ENCODE measurements at regions not wholly inside any gene's neighbourhood (a gene's known extent, or its start where the extent isn't known, plus 50 kb on each side); places are given as distances from the start of the nearest gene placed in this dataset.

DNA sequence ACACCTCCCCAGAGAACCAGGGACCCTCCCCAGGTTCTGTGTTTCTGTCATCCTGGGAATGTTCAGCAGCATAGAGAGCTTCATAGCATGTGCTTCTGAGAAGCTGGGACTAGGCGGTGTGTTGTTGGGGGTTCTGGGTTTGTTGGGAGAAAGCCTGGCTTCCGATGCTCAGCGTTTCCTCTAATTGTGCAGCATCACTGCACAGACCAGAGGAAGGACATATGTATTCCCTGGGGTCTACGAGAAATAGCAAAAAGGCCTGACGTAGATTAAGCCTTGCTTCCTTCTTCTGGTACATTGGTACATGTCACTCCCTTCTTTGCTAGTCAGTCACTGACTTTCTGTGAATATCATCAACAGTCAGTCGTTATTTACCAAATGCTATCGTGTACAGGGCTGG lies 96.9 kb upstream of the SGK1 start:
- no peak for TF ChIP-seq CTCF (IDR thresholded peaks at IDR 0.05)

- no peak for TF ChIP-seq CTCF (IDR thresholded peaks at IDR 0.05)
Observed at GRCh38 chr6:134413241-134413643, 95.3 kb upstream of the SGK1 start.

DNA sequence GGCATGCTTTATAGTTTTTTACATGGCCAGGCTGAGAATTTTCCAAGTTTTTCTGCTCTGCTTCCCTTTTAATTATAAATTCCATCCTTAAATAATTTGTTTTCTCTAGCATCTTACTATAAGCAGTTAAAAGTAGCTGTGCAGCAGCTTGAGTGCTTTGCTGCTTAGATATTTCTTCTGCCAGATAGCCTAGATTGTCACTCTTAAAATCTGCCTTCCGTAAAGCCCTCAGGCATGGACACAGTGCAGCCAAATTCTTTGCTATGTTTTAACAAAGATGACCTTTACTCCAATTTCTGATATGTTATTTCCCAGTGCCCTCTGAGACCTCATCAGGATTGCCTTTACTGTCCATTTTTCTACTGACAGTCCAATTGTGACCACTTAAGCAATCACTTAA lies 92.6 kb upstream of the SGK1 start:
- no peak for TF ChIP-seq CTCF (IDR thresholded peaks at IDR 0.05)

GRCh38 chr6:134407791-134408190 lies 89.9 kb upstream of the SGK1 start:
- TF ChIP-seq CTCF (IDR thresholded peaks at IDR 0.05) = no peak

DNA sequence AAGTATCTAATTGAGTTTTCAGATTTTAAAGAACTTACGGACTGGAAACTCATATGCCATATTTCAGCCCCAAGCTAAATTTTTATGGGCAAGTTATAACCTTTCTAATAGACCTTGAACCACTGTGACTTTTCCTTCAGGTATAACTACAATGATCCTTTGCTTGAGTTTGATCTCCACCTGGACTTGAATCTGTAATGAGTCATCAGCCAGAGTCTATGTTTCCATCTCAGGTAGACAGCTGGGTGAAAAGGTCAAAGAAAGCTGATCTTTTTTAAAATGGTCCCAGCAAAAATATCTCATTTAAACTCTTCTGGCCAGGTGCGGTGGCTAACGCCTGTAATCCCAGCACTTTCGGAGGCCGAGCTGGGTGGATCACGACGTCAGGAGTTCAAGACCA lies 88.4 kb upstream of the SGK1 start:
- no peak for TF ChIP-seq CTCF (IDR thresholded peaks at IDR 0.05)

DNA sequence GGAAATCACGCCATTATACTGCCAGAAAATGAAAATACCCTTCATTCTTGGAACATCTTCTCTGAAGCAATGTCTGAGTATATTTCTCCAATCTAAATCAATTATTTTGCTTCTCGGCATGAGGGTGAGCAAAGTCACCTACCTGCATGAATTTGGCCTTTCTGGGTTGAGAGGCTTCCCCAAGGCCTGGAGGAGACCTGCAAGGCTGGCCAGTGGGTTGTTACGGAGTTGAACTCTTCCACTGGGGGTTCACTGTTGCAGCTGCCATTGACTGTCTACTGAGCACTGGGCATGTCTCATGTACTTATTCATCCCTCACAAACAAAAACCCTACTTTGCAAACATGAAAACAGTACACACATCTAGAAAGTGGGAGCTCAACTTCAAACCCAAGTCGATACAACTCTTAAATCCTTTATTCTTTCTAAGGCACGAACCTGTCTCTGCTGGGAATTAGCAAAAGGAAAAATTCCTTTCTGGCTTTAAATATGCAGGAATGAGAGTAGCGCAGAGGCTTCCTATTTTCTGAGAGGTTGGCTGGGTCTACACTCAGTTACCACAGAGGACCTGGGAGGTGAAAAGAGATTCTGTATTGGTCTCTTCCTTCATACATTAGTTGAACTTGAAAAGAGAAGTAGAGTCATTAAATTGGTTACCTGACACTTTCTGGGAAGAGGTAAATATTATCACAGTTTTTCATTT lies 87.6 kb upstream of the SGK1 start:
- TF ChIP-seq CTCF (IDR thresholded peaks at IDR 0.05) = no peak

DNA sequence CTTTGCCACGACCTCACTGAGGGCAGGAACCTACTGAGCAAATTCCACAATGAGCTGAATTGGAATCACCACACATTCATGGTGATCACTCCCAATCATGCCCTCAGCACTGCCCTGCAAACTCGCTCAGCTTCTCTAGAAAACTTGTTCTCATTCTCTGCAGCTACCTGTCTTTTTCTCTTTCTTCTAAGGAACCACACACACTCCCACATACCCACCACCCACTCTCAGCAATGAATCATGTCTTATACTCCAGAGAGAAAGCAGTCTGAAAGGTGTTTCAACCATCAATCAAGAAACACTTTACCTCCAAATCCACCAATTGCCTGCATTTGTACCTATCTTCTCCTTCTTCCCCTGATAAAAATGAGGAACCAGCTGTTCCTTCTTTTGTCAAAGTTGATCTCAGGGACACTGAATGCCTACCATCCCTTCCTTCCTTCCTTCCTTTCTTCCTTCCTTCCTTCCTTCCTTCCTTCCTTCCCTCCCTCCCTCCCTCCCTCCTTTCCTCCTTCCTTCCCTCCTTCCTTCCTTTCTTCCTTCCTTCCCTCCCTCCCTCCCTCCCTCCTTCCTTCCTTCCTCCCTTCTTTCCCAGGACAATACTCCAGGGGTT lies 84.6 kb upstream of the SGK1 start:
- no peak for TF ChIP-seq CTCF (IDR thresholded peaks at IDR 0.05)

All from LNCAP (cell line).